ENCODE measurements at regions not wholly inside any gene's neighbourhood (a gene's known extent, or its start where the extent isn't known, plus 50 kb on each side); places are given as distances from the start of the nearest gene placed in this dataset.

- Histone ChIP-seq H3K4me3 (no peak overlapping the region), H3K27me3 (no peaks in the 10 kb centered on the region), H3K36me3 (no peaks in the 10 kb centered on the region), H3K27ac (peak overlapping the region; percentile 10), H3K9me3 (no peaks in the 10 kb centered on the region), H3K4me1 (peaks cover 0 to 23% of the 10 kb centered on the region in 2 donors)
- DNase-seq (ENCODE audit: low spot score), result no peak
- TF ChIP-seq, protein P1, sequence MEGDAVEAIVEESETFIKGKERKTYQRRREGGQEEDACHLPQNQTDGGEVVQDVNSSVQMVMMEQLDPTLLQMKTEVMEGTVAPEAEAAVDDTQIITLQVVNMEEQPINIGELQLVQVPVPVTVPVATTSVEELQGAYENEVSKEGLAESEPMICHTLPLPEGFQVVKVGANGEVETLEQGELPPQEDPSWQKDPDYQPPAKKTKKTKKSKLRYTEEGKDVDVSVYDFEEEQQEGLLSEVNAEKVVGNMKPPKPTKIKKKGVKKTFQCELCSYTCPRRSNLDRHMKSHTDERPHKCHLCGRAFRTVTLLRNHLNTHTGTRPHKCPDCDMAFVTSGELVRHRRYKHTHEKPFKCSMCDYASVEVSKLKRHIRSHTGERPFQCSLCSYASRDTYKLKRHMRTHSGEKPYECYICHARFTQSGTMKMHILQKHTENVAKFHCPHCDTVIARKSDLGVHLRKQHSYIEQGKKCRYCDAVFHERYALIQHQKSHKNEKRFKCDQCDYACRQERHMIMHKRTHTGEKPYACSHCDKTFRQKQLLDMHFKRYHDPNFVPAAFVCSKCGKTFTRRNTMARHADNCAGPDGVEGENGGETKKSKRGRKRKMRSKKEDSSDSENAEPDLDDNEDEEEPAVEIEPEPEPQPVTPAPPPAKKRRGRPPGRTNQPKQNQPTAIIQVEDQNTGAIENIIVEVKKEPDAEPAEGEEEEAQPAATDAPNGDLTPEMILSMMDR (IDR thresholded peaks at IDR 0.05), result no peak
Measured at GRCh38 chr13:73945871-73946270, 188.3 kb downstream of the KLF12 start.

GRCh38 chr13:73945382-73945781 lies 188.8 kb downstream of the KLF12 start:
- peaks cover 0 to 23% of the 10 kb centered on the region in 2 donors for H3K4me1 ChIP-seq
- no peak for DNase-seq (ENCODE audit: low spot score)
- no peaks in the 10 kb centered on the region for H3K9me3 ChIP-seq
- no peaks in the 10 kb centered on the region for H3K36me3 ChIP-seq
- no peak overlapping the region for H3K4me3 ChIP-seq
- peak overlapping the region in 1 of 2 donors; percentile 10 for H3K27ac ChIP-seq
- no peaks in the 10 kb centered on the region for H3K27me3 ChIP-seq
- TF ChIP-seq, protein P1 (IDR thresholded peaks at IDR 0.05), result peak in 1 of 2 donors; percentile 38

- H3K27me3 ChIP-seq, result no peaks in the 10 kb centered on the region
- H3K36me3 ChIP-seq, result no peaks in the 10 kb centered on the region
- H3K27ac ChIP-seq, result no peak overlapping the region
- H3K4me3 ChIP-seq, result no peak overlapping the region
- no peak for DNase-seq (ENCODE audit: low spot score)
- no peaks in the 10 kb centered on the region for H3K9me3 ChIP-seq
- TF ChIP-seq, protein P1 (IDR thresholded peaks at IDR 0.05), result no peak
- H3K4me1 ChIP-seq, result peaks cover 0 to 23% of the 10 kb centered on the region in 2 donors
Measured at GRCh38 chr13:73943965-73944233, 190.3 kb downstream of the KLF12 start.

DNA sequence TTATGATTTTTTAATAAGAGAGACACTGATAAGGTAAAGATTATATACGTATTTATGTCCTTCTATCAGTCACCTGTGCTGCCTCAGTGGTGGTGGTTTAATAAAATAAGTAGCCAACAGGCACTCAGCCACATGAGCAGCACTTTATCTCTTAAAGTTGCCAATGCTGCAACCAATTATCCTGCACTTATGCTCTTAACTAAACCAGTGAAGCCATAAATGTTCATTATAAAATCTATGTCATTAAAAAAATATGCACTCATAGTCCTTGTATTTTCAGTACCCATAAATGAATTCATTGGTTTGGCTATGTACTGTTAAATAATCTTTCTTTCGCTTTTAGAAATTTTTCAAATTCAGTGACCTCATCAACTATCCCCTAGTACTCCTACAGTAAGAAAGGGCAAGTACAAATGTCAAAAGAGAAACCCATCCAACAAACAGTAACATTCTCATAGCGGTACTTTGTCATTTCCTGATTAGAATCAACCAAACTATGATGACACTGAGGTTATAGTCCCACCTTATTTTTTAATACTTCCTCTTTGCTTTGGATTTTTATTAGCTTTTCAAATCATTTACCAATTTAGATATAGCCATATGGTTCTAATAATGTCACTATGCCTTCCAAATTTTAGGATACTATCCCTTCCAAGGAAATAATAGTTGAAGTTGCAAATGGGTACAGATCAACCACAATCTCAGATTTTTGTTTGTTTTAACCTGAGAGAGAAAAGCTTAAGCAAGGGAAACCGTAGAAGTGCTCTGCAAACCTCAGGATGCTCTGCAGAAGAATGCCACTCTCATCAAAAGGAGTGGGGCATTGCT lies 190.9 kb downstream of the KLF12 start:
- TF ChIP-seq, protein P1 (IDR thresholded peaks at IDR 0.05), result no peak
- H3K4me1 ChIP-seq, result peaks cover 0 to 23% of the 10 kb centered on the region in 2 donors

DNA sequence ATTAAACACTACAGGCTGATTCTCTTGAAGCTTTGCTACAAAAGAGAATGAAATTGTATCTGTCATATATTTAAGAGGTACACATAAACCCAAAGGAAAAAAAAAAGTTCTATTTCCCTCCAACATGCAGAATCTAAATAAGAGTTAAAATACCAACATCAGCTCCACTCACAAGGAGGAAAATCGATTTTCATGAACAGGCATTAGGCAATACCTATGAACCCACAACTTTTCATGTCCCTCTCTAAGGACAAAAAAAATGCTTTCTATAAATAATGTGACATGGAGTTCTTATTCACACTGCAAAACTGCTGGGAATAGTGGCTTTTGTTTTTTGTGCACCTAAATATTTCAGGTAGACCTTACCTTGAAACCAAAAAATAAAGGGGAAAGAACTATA lies 192.5 kb downstream of the KLF12 start:
- Histone ChIP-seq H3K27me3 (no peaks in the 10 kb centered on the region), H3K27ac (no peak overlapping the region), H3K4me1 (peaks cover 0 to 23% of the 10 kb centered on the region in 2 donors)

More for the DNA sequence above, 190.9 kb downstream of the KLF12 start:
- H3K9me3 ChIP-seq, result no peaks in the 10 kb centered on the region
- H3K4me3 ChIP-seq, result no peak overlapping the region
- DNase-seq (ENCODE audit: low spot score), result no peak
- no peaks in the 10 kb centered on the region for H3K27me3 ChIP-seq
- no peak overlapping the region for H3K27ac ChIP-seq
- H3K36me3 ChIP-seq, result no peaks in the 10 kb centered on the region

More for the DNA sequence above, 192.5 kb downstream of the KLF12 start:
- no peak for DNase-seq (ENCODE audit: low spot score)
- Histone ChIP-seq H3K4me3 (no peak overlapping the region), H3K36me3 (no peaks in the 10 kb centered on the region), H3K9me3 (no peaks in the 10 kb centered on the region)
- TF ChIP-seq, protein P1 (IDR thresholded peaks at IDR 0.05), result no peak

All from right atrium auricular region (tissue), 2 donors.